IMR-90 (cell line): ENCODE measurements at regions not wholly inside any gene's neighbourhood (a gene's known extent, or its start where the extent isn't known, plus 50 kb on each side); places are given as distances from the start of the nearest gene placed in this dataset.

Experiments
- CHD1 ChIP-seq: IDR thresholded peaks from 2 replicates; pipeline ENCODE4 v1.6.1; 2012; ENCODE audit warnings: low read depth, low read length, improper control_type of control experiment
- FOS ChIP-seq: fragments of 150-350 bp; IDR thresholded peaks from 2 replicates; pipeline ENCODE4 v1.6.1; 2016; ENCODE audit warnings: low read depth, low read length
- POLR2A ChIP-seq: IDR thresholded peaks from 2 replicates; pipeline ENCODE4 v1.6.1; 2012; ENCODE audit warnings: mild to moderate bottlenecking, low read depth, low read length
- RFX5 ChIP-seq: IDR thresholded peaks from 2 replicates; pipeline ENCODE4 v1.8.0; 2012; ENCODE audit warnings: low read depth, mild to moderate bottlenecking, low read length, moderate library complexity
- SMC3 ChIP-seq: fragments of 150-350 bp; IDR thresholded peaks from 2 replicates; pipeline ENCODE4 v1.6.1; 2016; ENCODE audit warnings: low read depth, mild to moderate bottlenecking, antibody characterized with exemption, low read length, moderate library complexity
- TF ChIP-seq, protein P1 (sequence below): conservative IDR thresholded peaks from 2 replicates; pipeline ENCODE4 v1.5.1; 2012; ENCODE audit warnings: mild to moderate bottlenecking, low read depth, low read length, improper control_type of control experiment

DNA sequence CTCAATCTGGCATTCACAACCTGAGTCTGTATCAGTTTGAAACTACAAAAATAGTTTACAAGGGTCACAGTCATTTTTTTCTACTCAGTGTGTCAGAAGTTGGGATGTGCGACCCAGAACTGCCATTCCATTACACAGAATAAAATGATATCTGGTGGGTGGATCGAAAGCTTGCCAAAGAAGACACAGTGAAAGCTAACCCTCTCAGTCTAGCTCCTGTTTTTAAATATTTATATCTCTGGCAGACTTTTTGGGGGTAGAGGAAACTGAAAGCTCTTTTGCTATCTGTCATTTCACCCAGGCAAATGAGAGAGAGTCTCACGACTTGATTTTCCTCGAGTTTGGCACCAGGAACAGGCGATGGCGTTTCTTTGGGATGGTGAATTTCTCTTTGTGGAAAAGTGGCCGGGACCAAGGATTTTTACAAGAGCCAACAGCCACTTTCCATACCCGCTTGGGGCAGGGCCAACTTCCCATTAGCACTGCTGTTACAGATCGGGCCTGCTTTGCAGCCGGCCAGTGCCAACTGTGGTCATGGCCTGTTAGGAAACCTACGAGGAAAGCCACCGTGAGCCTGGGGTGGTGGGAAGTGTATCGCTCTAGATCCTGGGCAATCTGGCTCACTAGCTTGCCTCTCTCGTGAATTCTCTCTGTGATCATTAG, 185.5 kb upstream of the NFIA start:
- TF ChIP-seq, protein P1, sequence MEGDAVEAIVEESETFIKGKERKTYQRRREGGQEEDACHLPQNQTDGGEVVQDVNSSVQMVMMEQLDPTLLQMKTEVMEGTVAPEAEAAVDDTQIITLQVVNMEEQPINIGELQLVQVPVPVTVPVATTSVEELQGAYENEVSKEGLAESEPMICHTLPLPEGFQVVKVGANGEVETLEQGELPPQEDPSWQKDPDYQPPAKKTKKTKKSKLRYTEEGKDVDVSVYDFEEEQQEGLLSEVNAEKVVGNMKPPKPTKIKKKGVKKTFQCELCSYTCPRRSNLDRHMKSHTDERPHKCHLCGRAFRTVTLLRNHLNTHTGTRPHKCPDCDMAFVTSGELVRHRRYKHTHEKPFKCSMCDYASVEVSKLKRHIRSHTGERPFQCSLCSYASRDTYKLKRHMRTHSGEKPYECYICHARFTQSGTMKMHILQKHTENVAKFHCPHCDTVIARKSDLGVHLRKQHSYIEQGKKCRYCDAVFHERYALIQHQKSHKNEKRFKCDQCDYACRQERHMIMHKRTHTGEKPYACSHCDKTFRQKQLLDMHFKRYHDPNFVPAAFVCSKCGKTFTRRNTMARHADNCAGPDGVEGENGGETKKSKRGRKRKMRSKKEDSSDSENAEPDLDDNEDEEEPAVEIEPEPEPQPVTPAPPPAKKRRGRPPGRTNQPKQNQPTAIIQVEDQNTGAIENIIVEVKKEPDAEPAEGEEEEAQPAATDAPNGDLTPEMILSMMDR = no peak
- TF ChIP-seq CHD1 (no peak), POLR2A (no peak), RFX5 (no peak), FOS (no peak), SMC3 (no peak)
